ENCODE measurements at regions not wholly inside any gene's neighbourhood (a gene's known extent, or its start where the extent isn't known, plus 50 kb on each side); places are given as distances from the start of the nearest gene placed in this dataset.
"Not testable (repeated sequence)": the region's sequence is repeated elsewhere in the genome, so short reads cannot be mapped to it uniquely, and the experiment has no call there.

- not testable (repeated sequence) for H3K4me3 ChIP-seq (ENCODE audit: low read length); H3K27me3 ChIP-seq (ENCODE audit: control insufficient read depth, insufficient read depth, low read length); H3K27ac ChIP-seq (ENCODE audit: low read length); H3K36me3 ChIP-seq (ENCODE audit: control insufficient read depth, insufficient read depth, low read length); H3K4me1 ChIP-seq (ENCODE audit: control insufficient read depth, insufficient read depth, low read length); H3K9me3 ChIP-seq (replicated peaks; ENCODE audit: control insufficient read depth, low read depth, low read length); DNase-seq
Measured at GRCh38 chr11:49327766-49328165, 119.4 kb upstream of the FOLH1 start.

GRCh38 chr11:49326651-49327050 is 118.2 kb upstream of the FOLH1 start:
- WGBS (ENCODE audit: insufficient coverage), result no CpG with 5 or more reads among the region's 3 CpGs
- not testable (repeated sequence) for H3K4me1 ChIP-seq (ENCODE audit: control insufficient read depth, insufficient read depth, low read length); H3K9me3 ChIP-seq (replicated peaks; ENCODE audit: control insufficient read depth, low read depth, low read length); H3K27ac ChIP-seq (ENCODE audit: low read length); H3K4me3 ChIP-seq (ENCODE audit: low read length); H3K36me3 ChIP-seq (ENCODE audit: control insufficient read depth, insufficient read depth, low read length); H3K27me3 ChIP-seq (ENCODE audit: control insufficient read depth, insufficient read depth, low read length)
- peak; percentile 24 for DNase-seq

- Histone ChIP-seq H3K27me3 (ENCODE audit: control insufficient read depth, insufficient read depth, low read length) (no peaks in the 10 kb centered on the region), H3K4me3 (ENCODE audit: low read length) (no peak overlapping the region), H3K27ac (ENCODE audit: low read length) (no peak overlapping the region), H3K36me3 (ENCODE audit: control insufficient read depth, insufficient read depth, low read length) (no peaks in the 10 kb centered on the region), H3K4me1 (ENCODE audit: control insufficient read depth, insufficient read depth, low read length) (no peaks in the 10 kb centered on the region), H3K9me3 (replicated peaks; ENCODE audit: control insufficient read depth, low read depth, low read length) (no peaks in the 10 kb centered on the region)
- no CpG with 5 or more reads among the region's 2 CpGs for WGBS (ENCODE audit: insufficient coverage)
- no peak for DNase-seq
Measured at GRCh38 chr11:49316180-49316579, 107.8 kb upstream of the FOLH1 start.

- Histone ChIP-seq H3K27me3 (ENCODE audit: control insufficient read depth, insufficient read depth, low read length) (no peaks in the 10 kb centered on the region), H3K4me3 (ENCODE audit: low read length) (no peak overlapping the region), H3K27ac (ENCODE audit: low read length) (no peak overlapping the region), H3K4me1 (ENCODE audit: control insufficient read depth, insufficient read depth, low read length) (no peaks in the 10 kb centered on the region), H3K36me3 (ENCODE audit: control insufficient read depth, insufficient read depth, low read length) (no peaks in the 10 kb centered on the region), H3K9me3 (replicated peaks; ENCODE audit: control insufficient read depth, low read depth, low read length) (peaks cover 1% of the 10 kb centered on the region)
- no CpG with 5 or more reads among the region's 1 CpG for WGBS (ENCODE audit: insufficient coverage)
- DNase-seq, result no peak
Measured at GRCh38 chr11:49303080-49303479, 94.7 kb upstream of the FOLH1 start.

- Histone ChIP-seq H3K27ac (ENCODE audit: low read length) (no peak overlapping the region), H3K27me3 (ENCODE audit: control insufficient read depth, insufficient read depth, low read length) (no peaks in the 10 kb centered on the region), H3K9me3 (replicated peaks; ENCODE audit: control insufficient read depth, low read depth, low read length) (peaks cover 2% of the 10 kb centered on the region), H3K4me1 (ENCODE audit: control insufficient read depth, insufficient read depth, low read length) (no peaks in the 10 kb centered on the region), H3K36me3 (ENCODE audit: control insufficient read depth, insufficient read depth, low read length) (no peaks in the 10 kb centered on the region), H3K4me3 (ENCODE audit: low read length) (no peak overlapping the region)
- DNase-seq, result no peak
- WGBS (ENCODE audit: insufficient coverage), result no CpG with 5 or more reads among the region's 2 CpGs
Measured at GRCh38 chr11:49302360-49302759, 94.0 kb upstream of the FOLH1 start.

- not testable (repeated sequence) for H3K9me3 ChIP-seq (replicated peaks; ENCODE audit: control insufficient read depth, low read depth, low read length); H3K4me3 ChIP-seq (ENCODE audit: low read length); H3K36me3 ChIP-seq (ENCODE audit: control insufficient read depth, insufficient read depth, low read length); H3K27ac ChIP-seq (ENCODE audit: low read length); H3K27me3 ChIP-seq (ENCODE audit: control insufficient read depth, insufficient read depth, low read length); H3K4me1 ChIP-seq (ENCODE audit: control insufficient read depth, insufficient read depth, low read length); DNase-seq
- no CpG with 5 or more reads among the region's 1 CpG for WGBS (ENCODE audit: insufficient coverage)
Measured at GRCh38 chr11:49298017-49298416, 89.6 kb upstream of the FOLH1 start.

GRCh38 chr11:49283911-49284310 is 75.5 kb upstream of the FOLH1 start:
- not testable (repeated sequence) for H3K36me3 ChIP-seq (ENCODE audit: control insufficient read depth, insufficient read depth, low read length); H3K9me3 ChIP-seq (replicated peaks; ENCODE audit: control insufficient read depth, low read depth, low read length); H3K27me3 ChIP-seq (ENCODE audit: control insufficient read depth, insufficient read depth, low read length); H3K27ac ChIP-seq (ENCODE audit: low read length); H3K4me3 ChIP-seq (ENCODE audit: low read length); H3K4me1 ChIP-seq (ENCODE audit: control insufficient read depth, insufficient read depth, low read length)
- DNase-seq, result peak; percentile 35
- no CpG with 5 or more reads among the region's 3 CpGs for WGBS (ENCODE audit: insufficient coverage)

- H3K4me3 ChIP-seq (ENCODE audit: low read length); H3K9me3 ChIP-seq (replicated peaks; ENCODE audit: control insufficient read depth, low read depth, low read length); H3K36me3 ChIP-seq (ENCODE audit: control insufficient read depth, insufficient read depth, low read length); H3K27ac ChIP-seq (ENCODE audit: low read length); H3K27me3 ChIP-seq (ENCODE audit: control insufficient read depth, insufficient read depth, low read length); H3K4me1 ChIP-seq (ENCODE audit: control insufficient read depth, insufficient read depth, low read length): not testable (repeated sequence)
- WGBS (ENCODE audit: insufficient coverage), result 0% methylated on average over 1 of the region's 1 CpG
- DNase-seq, result peak; percentile 3
Measured at GRCh38 chr11:49283282-49283681, 74.9 kb upstream of the FOLH1 start.

GRCh38 chr11:49282125-49282524 is 73.7 kb upstream of the FOLH1 start:
- not testable (repeated sequence) for H3K4me3 ChIP-seq (ENCODE audit: low read length); H3K4me1 ChIP-seq (ENCODE audit: control insufficient read depth, insufficient read depth, low read length); DNase-seq; H3K9me3 ChIP-seq (replicated peaks; ENCODE audit: control insufficient read depth, low read depth, low read length); H3K27me3 ChIP-seq (ENCODE audit: control insufficient read depth, insufficient read depth, low read length); H3K27ac ChIP-seq (ENCODE audit: low read length); H3K36me3 ChIP-seq (ENCODE audit: control insufficient read depth, insufficient read depth, low read length)
- WGBS (ENCODE audit: insufficient coverage), result no CpG with 5 or more reads among the region's 3 CpGs

GRCh38 chr11:49277951-49278350 is 69.5 kb upstream of the FOLH1 start:
- DNase-seq; H3K27me3 ChIP-seq (ENCODE audit: control insufficient read depth, insufficient read depth, low read length); H3K4me1 ChIP-seq (ENCODE audit: control insufficient read depth, insufficient read depth, low read length); H3K4me3 ChIP-seq (ENCODE audit: low read length); H3K27ac ChIP-seq (ENCODE audit: low read length); H3K36me3 ChIP-seq (ENCODE audit: control insufficient read depth, insufficient read depth, low read length); H3K9me3 ChIP-seq (replicated peaks; ENCODE audit: control insufficient read depth, low read depth, low read length): not testable (repeated sequence)
- WGBS (ENCODE audit: insufficient coverage), result no CpG with 5 or more reads among the region's 2 CpGs
